ENCODE measurements at regions not wholly inside any gene's neighbourhood (a gene's known extent, or its start where the extent isn't known, plus 50 kb on each side); places are given as distances from the start of the nearest gene placed in this dataset.

- TF ChIP-seq PAX5 (IDR thresholded peaks at IDR 0.05; ENCODE audit: insufficient read depth, low read length, severe bottlenecking) (no peak), POU2F2 (IDR thresholded peaks at IDR 0.05; ENCODE audit: low read depth, low read length) (no peak), SPI1 (IDR thresholded peaks at IDR 0.05; ENCODE audit: low read depth, low read length) (no peak), POLR2A (IDR thresholded peaks at IDR 0.05; ENCODE audit: low read depth, low read length) (no peak), TAF1 (IDR thresholded peaks at IDR 0.05; ENCODE audit: low read depth, low read length) (no peak), POLR2AphosphoS5 (IDR thresholded peaks at IDR 0.05; ENCODE audit: low read depth, low read length) (no peak)
- DNase-seq (ENCODE audit: insufficient read length, low spot score) (no peak), FAIRE-seq (no peak)
Observed at GRCh38 chr16:82340531-82340930, 170.5 kb upstream of the MPHOSPH6 start.

GRCh38 chr16:82337355-82337754, 167.3 kb upstream of the MPHOSPH6 start:
- no peak for DNase-seq (ENCODE audit: insufficient read length, low spot score)
- no peak for FAIRE-seq
- TF ChIP-seq POU2F2 (IDR thresholded peaks at IDR 0.05; ENCODE audit: low read depth, low read length) = no peak
- TF ChIP-seq PAX5 (IDR thresholded peaks at IDR 0.05; ENCODE audit: insufficient read depth, low read length, severe bottlenecking) = no peak
- no peak for TF ChIP-seq TAF1 (IDR thresholded peaks at IDR 0.05; ENCODE audit: low read depth, low read length)
- no peak for TF ChIP-seq SPI1 (IDR thresholded peaks at IDR 0.05; ENCODE audit: low read depth, low read length)
- no peak for TF ChIP-seq POLR2AphosphoS5 (IDR thresholded peaks at IDR 0.05; ENCODE audit: low read depth, low read length)
- no peak for TF ChIP-seq POLR2A (IDR thresholded peaks at IDR 0.05; ENCODE audit: low read depth, low read length)

DNA sequence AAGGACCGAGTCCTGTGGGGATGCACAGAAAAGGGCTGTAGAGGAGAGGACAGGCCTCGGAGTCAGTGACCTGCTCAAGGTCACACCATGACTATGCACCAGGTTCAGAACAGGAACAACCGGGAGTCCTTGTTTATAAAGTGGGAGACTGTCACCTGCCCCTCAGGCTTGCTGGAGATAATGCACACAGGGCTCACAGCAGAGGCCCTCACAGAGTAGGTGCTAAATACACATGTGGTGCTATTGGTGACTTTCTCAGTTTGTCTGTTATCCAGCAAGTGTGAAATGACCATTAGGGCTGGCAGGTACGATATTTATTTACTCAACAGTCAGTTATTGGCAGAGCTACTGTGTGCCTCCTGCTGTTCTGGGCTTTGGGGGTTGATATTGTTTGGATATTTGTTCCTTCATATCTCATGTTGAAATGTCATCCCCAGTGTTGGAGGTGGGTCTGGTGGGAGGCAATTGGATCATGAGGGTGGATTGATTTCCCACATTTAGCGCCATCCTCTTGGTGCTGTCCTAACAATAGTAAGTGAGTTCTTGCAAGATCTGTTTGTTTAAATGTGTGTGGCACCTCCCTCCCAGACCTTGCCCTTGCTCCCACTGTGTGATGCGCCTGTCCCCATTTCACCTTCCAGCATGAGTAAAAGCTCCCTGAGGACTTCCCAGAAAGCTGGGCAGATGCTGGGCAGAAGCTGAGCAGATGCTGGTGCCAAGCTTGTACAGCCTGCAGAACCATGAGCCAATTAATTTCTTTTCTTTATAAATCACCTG, 162.1 kb upstream of the MPHOSPH6 start:
- FAIRE-seq = no peak

GRCh38 chr16:82331397-82331796, 161.4 kb upstream of the MPHOSPH6 start:
- DNase-seq (ENCODE audit: insufficient read length, low spot score) (no peak), FAIRE-seq (no peak)
- no peak for TF ChIP-seq POU2F2 (IDR thresholded peaks at IDR 0.05; ENCODE audit: low read depth, low read length)

More for the DNA sequence above, 162.1 kb upstream of the MPHOSPH6 start:
- DNase-seq (ENCODE audit: insufficient read length, low spot score) = no peak
- TF ChIP-seq POU2F2 (IDR thresholded peaks at IDR 0.05; ENCODE audit: low read depth, low read length) (no peak), POLR2AphosphoS5 (IDR thresholded peaks at IDR 0.05; ENCODE audit: low read depth, low read length) (no peak)

GRCh38 chr16:82329504-82330192, 159.6 kb upstream of the MPHOSPH6 start:
- FAIRE-seq (no peak), DNase-seq (ENCODE audit: insufficient read length, low spot score) (no peak)
- no peak for TF ChIP-seq POU2F2 (IDR thresholded peaks at IDR 0.05; ENCODE audit: low read depth, low read length)
- no peak for TF ChIP-seq POLR2A (IDR thresholded peaks at IDR 0.05; ENCODE audit: low read depth, low read length)
- no peak for TF ChIP-seq PAX5 (IDR thresholded peaks at IDR 0.05; ENCODE audit: insufficient read depth, low read length, severe bottlenecking)
- TF ChIP-seq POLR2AphosphoS5 (IDR thresholded peaks at IDR 0.05; ENCODE audit: low read depth, low read length) = no peak
- TF ChIP-seq SPI1 (IDR thresholded peaks at IDR 0.05; ENCODE audit: low read depth, low read length) = no peak
- no peak for TF ChIP-seq TAF1 (IDR thresholded peaks at IDR 0.05; ENCODE audit: low read depth, low read length)

GRCh38 chr16:82328881-82329469, 159.0 kb upstream of the MPHOSPH6 start:
- FAIRE-seq = no peak

GRCh38 chr16:82323171-82323570, 153.1 kb upstream of the MPHOSPH6 start:
- FAIRE-seq (no peak), DNase-seq (ENCODE audit: insufficient read length, low spot score) (no peak)
- TF ChIP-seq TAF1 (IDR thresholded peaks at IDR 0.05; ENCODE audit: low read depth, low read length) (no peak), POLR2A (IDR thresholded peaks at IDR 0.05; ENCODE audit: low read depth, low read length) (no peak), POU2F2 (IDR thresholded peaks at IDR 0.05; ENCODE audit: low read depth, low read length) (no peak), SPI1 (IDR thresholded peaks at IDR 0.05; ENCODE audit: low read depth, low read length) (no peak)

More at GRCh38 chr16:82328881-82329469, 159.0 kb upstream of the MPHOSPH6 start:
- TF ChIP-seq SPI1 (IDR thresholded peaks at IDR 0.05; ENCODE audit: low read depth, low read length) = no peak
- TF ChIP-seq POU2F2 (IDR thresholded peaks at IDR 0.05; ENCODE audit: low read depth, low read length) = no peak
- no peak for TF ChIP-seq TAF1 (IDR thresholded peaks at IDR 0.05; ENCODE audit: low read depth, low read length)
- no peak for TF ChIP-seq PAX5 (IDR thresholded peaks at IDR 0.05; ENCODE audit: insufficient read depth, low read length, severe bottlenecking)
- no peak for TF ChIP-seq POLR2AphosphoS5 (IDR thresholded peaks at IDR 0.05; ENCODE audit: low read depth, low read length)
- no peak for TF ChIP-seq POLR2A (IDR thresholded peaks at IDR 0.05; ENCODE audit: low read depth, low read length)
- DNase-seq (ENCODE audit: insufficient read length, low spot score) = no peak

DNA sequence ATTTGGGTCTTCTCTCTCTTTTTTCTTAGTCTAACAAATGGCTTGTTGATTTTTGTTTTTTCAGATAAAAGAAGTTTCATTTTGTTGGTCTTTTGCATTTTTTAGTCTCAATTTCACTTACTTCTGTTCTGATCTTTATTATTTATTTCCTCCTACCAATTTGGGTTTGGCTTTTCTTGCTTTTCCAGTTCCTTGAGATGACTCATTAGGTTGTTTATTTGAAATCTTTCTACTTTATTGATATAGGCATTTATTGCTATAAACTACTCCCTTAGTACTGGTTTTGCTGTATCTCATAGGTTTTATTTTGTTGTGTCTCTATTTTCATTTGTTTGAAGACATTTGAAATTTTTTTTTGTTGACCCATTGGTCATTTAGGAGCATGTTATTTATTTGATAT, 152.2 kb upstream of the MPHOSPH6 start:
- DNase-seq (ENCODE audit: insufficient read length, low spot score) (no peak), FAIRE-seq (no peak)
- TF ChIP-seq PAX5 (IDR thresholded peaks at IDR 0.05; ENCODE audit: insufficient read depth, low read length, severe bottlenecking) (no peak), TAF1 (IDR thresholded peaks at IDR 0.05; ENCODE audit: low read depth, low read length) (no peak), POLR2A (IDR thresholded peaks at IDR 0.05; ENCODE audit: low read depth, low read length) (no peak)

DNA sequence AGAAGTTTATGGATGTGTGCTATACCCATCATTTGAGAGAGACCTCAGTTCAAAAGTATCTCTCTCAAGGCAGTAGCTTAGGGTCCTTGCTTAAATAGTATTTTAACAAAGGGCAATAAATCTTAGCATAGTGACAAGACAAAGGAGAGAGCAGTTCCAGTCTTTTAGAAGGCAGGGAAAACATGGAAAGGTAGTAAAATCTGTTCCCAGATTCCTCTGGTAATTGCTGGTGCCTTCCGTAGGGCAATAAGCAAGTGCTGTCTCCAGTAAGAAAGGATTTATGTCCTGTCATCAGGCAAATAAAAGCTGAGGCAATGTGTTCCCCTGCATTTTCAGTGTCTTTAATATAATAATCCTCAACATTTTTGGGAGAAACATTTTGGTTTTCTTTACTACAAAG, 149.0 kb upstream of the MPHOSPH6 start:
- FAIRE-seq (no peak), DNase-seq (ENCODE audit: insufficient read length, low spot score) (no peak)
- no peak for TF ChIP-seq POLR2A (IDR thresholded peaks at IDR 0.05; ENCODE audit: low read depth, low read length)
- TF ChIP-seq TAF1 (IDR thresholded peaks at IDR 0.05; ENCODE audit: low read depth, low read length) = no peak

DNA sequence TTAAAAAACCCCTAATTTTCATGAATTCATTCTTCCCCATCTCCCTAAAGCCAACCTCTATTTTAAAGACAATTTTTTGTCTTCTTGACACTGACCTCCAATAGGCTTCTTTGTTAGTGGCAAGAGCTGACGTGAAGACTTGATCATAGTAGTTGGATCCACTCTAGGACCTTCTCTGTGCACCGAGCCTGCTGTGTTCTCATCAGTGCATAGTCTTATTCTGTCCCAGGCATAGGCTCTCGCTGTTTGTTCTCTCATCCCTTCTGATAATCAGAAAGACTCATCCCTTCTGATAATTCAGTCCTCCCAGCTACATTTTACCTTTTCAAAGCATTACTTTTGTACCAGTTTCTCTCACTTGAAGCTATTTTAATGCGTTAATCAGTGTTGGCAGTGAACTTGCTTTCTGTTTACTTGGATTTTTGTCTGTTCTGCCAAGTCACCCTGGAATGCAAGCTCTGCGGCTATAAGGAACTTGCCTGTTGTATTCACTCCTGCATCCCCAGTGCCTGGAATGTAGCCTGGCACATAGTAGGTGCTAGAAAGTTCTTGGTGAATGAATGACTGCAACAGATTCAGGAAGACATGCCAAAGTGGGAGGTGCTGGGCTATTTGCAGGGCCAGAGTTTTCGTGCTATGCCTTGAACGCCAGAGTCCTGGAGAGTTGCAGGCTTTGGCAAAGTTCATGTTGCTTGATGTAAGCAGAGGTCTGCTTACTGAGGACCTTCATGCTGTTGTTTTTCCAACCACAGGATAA, 147.6 kb upstream of the MPHOSPH6 start:
- DNase-seq (ENCODE audit: insufficient read length, low spot score) (no peak), FAIRE-seq (no peak)
- TF ChIP-seq POLR2A (IDR thresholded peaks at IDR 0.05; ENCODE audit: low read depth, low read length) (no peak), SPI1 (IDR thresholded peaks at IDR 0.05; ENCODE audit: low read depth, low read length) (no peak), POU2F2 (IDR thresholded peaks at IDR 0.05; ENCODE audit: low read depth, low read length) (no peak), PAX5 (IDR thresholded peaks at IDR 0.05; ENCODE audit: insufficient read depth, low read length, severe bottlenecking) (no peak), TAF1 (IDR thresholded peaks at IDR 0.05; ENCODE audit: low read depth, low read length) (no peak), POLR2AphosphoS5 (IDR thresholded peaks at IDR 0.05; ENCODE audit: low read depth, low read length) (no peak)
